ENCODE measurements at regions not wholly inside any gene's neighbourhood (a gene's known extent, or its start where the extent isn't known, plus 50 kb on each side); places are given as distances from the start of the nearest gene placed in this dataset.

DNA sequence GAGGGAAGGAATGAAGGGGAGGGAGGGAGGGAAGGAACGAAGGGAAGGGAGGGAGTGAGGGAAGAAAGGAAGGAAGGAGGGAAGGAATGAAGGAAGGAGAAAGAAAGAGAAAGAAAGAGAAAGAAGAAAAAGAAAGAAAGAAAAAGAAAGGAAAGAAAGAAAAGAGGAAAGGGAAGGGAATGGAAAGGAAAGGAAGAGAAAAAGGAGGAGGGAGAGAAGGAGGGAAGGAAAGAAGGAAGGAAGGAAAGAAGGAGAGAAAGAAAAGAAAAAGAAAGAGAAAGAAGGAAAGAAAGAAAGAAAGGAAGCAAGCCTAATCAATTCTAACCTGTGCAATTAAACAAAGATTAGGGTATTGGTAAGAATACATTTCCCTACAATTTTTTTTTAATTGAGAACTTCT is 238.6 kb downstream of the PYDC2 start:
- Histone ChIP-seq H3K27me3 (no peaks in the 10 kb centered on the region), H3K4me1 (no peaks in the 10 kb centered on the region), H3K36me3 (no peaks in the 10 kb centered on the region), H3K9me3 (no peaks in the 10 kb centered on the region), H3K4me3 (no peak overlapping the region), H3K27ac (no peak overlapping the region)
- DNase-seq (ENCODE audit: extremely low spot score in 2 of 2) = no peak
- TF ChIP-seq POLR2A (IDR thresholded peaks at IDR 0.05) (no peak), POLR2AphosphoS5 (IDR thresholded peaks at IDR 0.05; ENCODE audit: insufficient read depth in 1 of 2, low read depth in 1 of 2) (no peak)
- TF ChIP-seq, protein P1, sequence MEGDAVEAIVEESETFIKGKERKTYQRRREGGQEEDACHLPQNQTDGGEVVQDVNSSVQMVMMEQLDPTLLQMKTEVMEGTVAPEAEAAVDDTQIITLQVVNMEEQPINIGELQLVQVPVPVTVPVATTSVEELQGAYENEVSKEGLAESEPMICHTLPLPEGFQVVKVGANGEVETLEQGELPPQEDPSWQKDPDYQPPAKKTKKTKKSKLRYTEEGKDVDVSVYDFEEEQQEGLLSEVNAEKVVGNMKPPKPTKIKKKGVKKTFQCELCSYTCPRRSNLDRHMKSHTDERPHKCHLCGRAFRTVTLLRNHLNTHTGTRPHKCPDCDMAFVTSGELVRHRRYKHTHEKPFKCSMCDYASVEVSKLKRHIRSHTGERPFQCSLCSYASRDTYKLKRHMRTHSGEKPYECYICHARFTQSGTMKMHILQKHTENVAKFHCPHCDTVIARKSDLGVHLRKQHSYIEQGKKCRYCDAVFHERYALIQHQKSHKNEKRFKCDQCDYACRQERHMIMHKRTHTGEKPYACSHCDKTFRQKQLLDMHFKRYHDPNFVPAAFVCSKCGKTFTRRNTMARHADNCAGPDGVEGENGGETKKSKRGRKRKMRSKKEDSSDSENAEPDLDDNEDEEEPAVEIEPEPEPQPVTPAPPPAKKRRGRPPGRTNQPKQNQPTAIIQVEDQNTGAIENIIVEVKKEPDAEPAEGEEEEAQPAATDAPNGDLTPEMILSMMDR (IDR thresholded peaks at IDR 0.05) = no peak
- intact Hi-C loops (cut with DNase I) = no loop called here

DNA sequence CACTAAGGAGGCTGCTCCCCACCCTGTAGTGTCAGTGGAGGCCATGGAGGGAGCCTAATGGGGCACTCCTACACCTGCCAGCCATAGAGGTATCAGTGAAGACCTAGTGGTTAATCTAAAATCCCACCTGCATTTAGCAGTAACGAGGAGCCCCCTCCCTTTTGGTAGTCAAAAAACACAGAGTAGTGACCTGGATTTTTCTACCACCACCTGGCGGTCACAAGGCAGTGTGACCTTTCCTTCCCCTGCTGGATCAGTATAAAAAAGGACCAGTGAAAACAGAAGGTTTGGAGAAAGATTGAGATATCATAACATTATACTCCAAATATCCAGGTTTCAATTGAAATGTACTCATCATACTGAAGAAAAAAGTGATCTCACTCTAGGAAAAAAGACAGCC is 241.2 kb downstream of the PYDC2 start:
- no peak overlapping the region for H3K27ac ChIP-seq
- H3K4me3 ChIP-seq = no peak overlapping the region
- no peak for DNase-seq (ENCODE audit: extremely low spot score in 2 of 2)
- H3K36me3 ChIP-seq = no peaks in the 10 kb centered on the region
- no peaks in the 10 kb centered on the region for H3K9me3 ChIP-seq
- intact Hi-C loops (cut with DNase I) = no loop called here
- H3K4me1 ChIP-seq = no peaks in the 10 kb centered on the region
- TF ChIP-seq, protein P1 (IDR thresholded peaks at IDR 0.05) = no peak
- TF ChIP-seq POLR2AphosphoS5 (IDR thresholded peaks at IDR 0.05; ENCODE audit: insufficient read depth in 1 of 2, low read depth in 1 of 2) (no peak), POLR2A (IDR thresholded peaks at IDR 0.05) (no peak)
- no peaks in the 10 kb centered on the region for H3K27me3 ChIP-seq

DNA sequence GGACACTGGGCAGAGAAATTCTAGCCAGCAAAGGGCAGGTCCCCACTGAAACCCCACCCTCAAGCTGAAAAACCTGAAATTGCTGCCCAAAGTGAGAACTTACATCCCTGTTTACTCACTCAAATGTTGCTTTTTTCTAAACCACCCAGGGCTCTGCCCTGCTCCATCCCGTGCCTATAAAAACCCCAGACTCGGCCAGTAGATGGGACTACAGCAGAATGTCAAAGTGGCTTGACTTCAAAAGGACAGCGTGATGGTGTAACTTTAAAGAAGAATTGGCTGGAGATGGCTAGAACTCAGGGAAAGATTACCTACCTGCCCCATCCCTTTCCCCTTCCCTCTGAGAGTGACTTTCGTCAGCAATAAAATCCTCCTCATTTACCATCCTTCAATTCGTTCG is 246.9 kb downstream of the PYDC2 start:
- Histone ChIP-seq H3K4me1 (no peaks in the 10 kb centered on the region), H3K36me3 (no peaks in the 10 kb centered on the region), H3K27ac (no peak overlapping the region), H3K27me3 (no peaks in the 10 kb centered on the region), H3K4me3 (no peak overlapping the region), H3K9me3 (no peaks in the 10 kb centered on the region)
- intact Hi-C loops (cut with DNase I) = no loop called here
- DNase-seq (ENCODE audit: extremely low spot score in 2 of 2) = no peak
- no peak for TF ChIP-seq POLR2AphosphoS5 (IDR thresholded peaks at IDR 0.05; ENCODE audit: insufficient read depth in 1 of 2, low read depth in 1 of 2)
- TF ChIP-seq, protein P1 (IDR thresholded peaks at IDR 0.05) = no peak
- no peak for TF ChIP-seq POLR2A (IDR thresholded peaks at IDR 0.05)

DNA sequence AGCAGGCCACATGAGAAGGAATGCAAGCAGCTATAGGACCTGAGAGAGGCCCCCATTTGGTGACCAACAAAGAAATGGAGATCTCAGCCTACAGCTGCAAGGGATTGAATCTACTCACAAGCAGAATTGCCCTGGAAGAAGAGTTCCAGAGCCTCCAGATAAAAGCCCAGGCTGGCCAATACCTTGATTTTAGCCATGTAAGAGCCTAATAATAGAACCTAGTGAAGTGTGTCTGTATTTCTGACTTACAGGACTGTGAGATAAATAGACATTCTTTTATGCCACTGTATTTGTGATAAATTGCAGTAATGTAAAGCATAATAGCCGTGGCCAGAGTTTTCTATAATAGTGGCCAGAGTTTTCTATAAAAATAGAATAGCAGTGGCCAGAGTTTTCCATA is 254.6 kb downstream of the PYDC2 start:
- Histone ChIP-seq H3K27me3 (no peaks in the 10 kb centered on the region), H3K4me3 (no peak overlapping the region), H3K36me3 (no peaks in the 10 kb centered on the region), H3K9me3 (no peaks in the 10 kb centered on the region), H3K27ac (no peak overlapping the region), H3K4me1 (no peaks in the 10 kb centered on the region)
- intact Hi-C loops (cut with DNase I) = no loop called here
- TF ChIP-seq, protein P1 (IDR thresholded peaks at IDR 0.05) = no peak
- TF ChIP-seq POLR2AphosphoS5 (IDR thresholded peaks at IDR 0.05; ENCODE audit: insufficient read depth in 1 of 2, low read depth in 1 of 2) = no peak
- TF ChIP-seq POLR2A (IDR thresholded peaks at IDR 0.05) = no peak
- DNase-seq (ENCODE audit: extremely low spot score in 2 of 2) = no peak

DNA sequence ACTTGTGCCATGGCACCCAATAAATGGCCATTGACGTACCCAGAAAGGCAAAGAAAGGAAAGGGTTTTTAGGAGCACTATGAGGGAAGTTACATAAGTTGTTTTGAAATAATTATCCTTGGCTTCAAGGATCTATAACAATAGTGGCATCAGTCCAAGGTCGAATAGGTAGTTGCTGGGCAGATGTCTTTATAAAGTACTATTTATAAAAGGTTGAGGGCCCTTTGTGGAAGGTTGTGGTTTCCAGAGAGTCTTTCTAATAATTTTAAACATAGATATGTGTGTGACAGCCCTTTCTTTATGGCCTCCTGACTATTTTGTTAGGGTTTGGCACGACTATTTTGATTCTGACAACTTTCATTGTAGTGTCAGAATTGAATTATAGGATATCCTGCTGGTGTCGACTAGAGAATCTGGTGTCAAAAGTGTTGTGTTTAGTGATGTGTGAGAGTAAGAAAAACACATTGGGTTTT is 260.5 kb downstream of the PYDC2 start:
- Histone ChIP-seq H3K4me3 (no peak overlapping the region), H3K27me3 (no peaks in the 10 kb centered on the region), H3K4me1 (no peaks in the 10 kb centered on the region), H3K27ac (no peak overlapping the region), H3K9me3 (no peaks in the 10 kb centered on the region), H3K36me3 (no peaks in the 10 kb centered on the region)
- intact Hi-C loops (cut with DNase I) = no loop called here
- no peak for TF ChIP-seq POLR2A (IDR thresholded peaks at IDR 0.05)
- TF ChIP-seq POLR2AphosphoS5 (IDR thresholded peaks at IDR 0.05; ENCODE audit: insufficient read depth in 1 of 2, low read depth in 1 of 2) = no peak
- TF ChIP-seq, protein P1 (IDR thresholded peaks at IDR 0.05) = no peak
- no peak for DNase-seq (ENCODE audit: extremely low spot score in 2 of 2)

All from vagina (tissue), 2 donors.